ENCODE measurements at regions not wholly inside any gene's neighbourhood (a gene's known extent, or its start where the extent isn't known, plus 50 kb on each side); places are given as distances from the start of the nearest gene placed in this dataset.

DNA sequence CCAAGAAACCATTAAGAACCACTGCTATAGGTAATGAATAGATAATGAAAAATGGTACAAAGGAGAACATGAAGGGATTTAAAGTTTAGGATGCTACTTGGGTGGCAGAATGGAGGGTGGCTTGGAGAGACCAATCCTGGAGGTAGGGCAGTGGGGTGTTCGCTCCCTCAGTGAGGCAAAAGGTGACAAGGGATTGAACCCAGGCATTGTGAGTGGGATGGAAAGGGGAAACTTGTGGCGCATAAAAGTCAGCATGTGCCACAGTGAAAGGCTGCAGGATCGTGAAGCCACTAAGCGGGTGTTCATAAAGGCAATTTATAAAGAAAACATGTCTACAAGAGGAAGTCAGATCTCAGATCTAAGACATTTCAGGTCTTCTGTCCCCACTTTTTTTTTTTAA, 76.7 kb upstream of the SLC38A2 start:
- no peak overlapping the region for H3K27ac Mint-ChIP-seq
- ATAC-seq = no peak
- H3K27me3 Mint-ChIP-seq (ENCODE audit: low read depth) = no peaks in the 10 kb centered on the region
- peaks cover 9% of the 10 kb centered on the region; the same call in 1 of the 2 replicates for H3K36me3 Mint-ChIP-seq
- H3K4me1 Mint-ChIP-seq = peaks cover 26% of the 10 kb centered on the region
- H3K9me3 Mint-ChIP-seq = peaks cover 10% of the 10 kb centered on the region
- no peak overlapping the region for H3K4me3 Mint-ChIP-seq
- CTCF ChIA-PET = no interaction called here
- TF ChIP-seq, protein P1, sequence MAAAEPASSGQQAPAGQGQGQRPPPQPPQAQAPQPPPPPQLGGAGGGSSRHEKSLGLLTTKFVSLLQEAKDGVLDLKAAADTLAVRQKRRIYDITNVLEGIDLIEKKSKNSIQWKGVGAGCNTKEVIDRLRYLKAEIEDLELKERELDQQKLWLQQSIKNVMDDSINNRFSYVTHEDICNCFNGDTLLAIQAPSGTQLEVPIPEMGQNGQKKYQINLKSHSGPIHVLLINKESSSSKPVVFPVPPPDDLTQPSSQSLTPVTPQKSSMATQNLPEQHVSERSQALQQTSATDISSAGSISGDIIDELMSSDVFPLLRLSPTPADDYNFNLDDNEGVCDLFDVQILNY (CRISPR knock-in tag; IDR thresholded peaks at IDR 0.05) = no peak
- TF ChIP-seq, protein P2, sequence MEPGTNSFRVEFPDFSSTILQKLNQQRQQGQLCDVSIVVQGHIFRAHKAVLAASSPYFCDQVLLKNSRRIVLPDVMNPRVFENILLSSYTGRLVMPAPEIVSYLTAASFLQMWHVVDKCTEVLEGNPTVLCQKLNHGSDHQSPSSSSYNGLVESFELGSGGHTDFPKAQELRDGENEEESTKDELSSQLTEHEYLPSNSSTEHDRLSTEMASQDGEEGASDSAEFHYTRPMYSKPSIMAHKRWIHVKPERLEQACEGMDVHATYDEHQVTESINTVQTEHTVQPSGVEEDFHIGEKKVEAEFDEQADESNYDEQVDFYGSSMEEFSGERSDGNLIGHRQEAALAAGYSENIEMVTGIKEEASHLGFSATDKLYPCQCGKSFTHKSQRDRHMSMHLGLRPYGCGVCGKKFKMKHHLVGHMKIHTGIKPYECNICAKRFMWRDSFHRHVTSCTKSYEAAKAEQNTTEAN (CRISPR knock-in tag; IDR thresholded peaks at IDR 0.05) = no peak
- no peak for TF ChIP-seq NR1H2 (CRISPR knock-in tag; IDR thresholded peaks at IDR 0.05)
- TF ChIP-seq, protein P3, sequence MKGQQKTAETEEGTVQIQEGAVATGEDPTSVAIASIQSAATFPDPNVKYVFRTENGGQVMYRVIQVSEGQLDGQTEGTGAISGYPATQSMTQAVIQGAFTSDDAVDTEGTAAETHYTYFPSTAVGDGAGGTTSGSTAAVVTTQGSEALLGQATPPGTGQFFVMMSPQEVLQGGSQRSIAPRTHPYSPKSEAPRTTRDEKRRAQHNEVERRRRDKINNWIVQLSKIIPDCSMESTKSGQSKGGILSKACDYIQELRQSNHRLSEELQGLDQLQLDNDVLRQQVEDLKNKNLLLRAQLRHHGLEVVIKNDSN (CRISPR knock-in tag; IDR thresholded peaks at IDR 0.05) = no peak
- TF ChIP-seq, protein P4, sequence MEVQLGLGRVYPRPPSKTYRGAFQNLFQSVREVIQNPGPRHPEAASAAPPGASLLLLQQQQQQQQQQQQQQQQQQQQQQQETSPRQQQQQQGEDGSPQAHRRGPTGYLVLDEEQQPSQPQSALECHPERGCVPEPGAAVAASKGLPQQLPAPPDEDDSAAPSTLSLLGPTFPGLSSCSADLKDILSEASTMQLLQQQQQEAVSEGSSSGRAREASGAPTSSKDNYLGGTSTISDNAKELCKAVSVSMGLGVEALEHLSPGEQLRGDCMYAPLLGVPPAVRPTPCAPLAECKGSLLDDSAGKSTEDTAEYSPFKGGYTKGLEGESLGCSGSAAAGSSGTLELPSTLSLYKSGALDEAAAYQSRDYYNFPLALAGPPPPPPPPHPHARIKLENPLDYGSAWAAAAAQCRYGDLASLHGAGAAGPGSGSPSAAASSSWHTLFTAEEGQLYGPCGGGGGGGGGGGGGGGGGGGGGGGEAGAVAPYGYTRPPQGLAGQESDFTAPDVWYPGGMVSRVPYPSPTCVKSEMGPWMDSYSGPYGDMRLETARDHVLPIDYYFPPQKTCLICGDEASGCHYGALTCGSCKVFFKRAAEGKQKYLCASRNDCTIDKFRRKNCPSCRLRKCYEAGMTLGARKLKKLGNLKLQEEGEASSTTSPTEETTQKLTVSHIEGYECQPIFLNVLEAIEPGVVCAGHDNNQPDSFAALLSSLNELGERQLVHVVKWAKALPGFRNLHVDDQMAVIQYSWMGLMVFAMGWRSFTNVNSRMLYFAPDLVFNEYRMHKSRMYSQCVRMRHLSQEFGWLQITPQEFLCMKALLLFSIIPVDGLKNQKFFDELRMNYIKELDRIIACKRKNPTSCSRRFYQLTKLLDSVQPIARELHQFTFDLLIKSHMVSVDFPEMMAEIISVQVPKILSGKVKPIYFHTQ (CRISPR knock-in tag; IDR thresholded peaks at IDR 0.05) = no peak
- TF ChIP-seq, protein P5, sequence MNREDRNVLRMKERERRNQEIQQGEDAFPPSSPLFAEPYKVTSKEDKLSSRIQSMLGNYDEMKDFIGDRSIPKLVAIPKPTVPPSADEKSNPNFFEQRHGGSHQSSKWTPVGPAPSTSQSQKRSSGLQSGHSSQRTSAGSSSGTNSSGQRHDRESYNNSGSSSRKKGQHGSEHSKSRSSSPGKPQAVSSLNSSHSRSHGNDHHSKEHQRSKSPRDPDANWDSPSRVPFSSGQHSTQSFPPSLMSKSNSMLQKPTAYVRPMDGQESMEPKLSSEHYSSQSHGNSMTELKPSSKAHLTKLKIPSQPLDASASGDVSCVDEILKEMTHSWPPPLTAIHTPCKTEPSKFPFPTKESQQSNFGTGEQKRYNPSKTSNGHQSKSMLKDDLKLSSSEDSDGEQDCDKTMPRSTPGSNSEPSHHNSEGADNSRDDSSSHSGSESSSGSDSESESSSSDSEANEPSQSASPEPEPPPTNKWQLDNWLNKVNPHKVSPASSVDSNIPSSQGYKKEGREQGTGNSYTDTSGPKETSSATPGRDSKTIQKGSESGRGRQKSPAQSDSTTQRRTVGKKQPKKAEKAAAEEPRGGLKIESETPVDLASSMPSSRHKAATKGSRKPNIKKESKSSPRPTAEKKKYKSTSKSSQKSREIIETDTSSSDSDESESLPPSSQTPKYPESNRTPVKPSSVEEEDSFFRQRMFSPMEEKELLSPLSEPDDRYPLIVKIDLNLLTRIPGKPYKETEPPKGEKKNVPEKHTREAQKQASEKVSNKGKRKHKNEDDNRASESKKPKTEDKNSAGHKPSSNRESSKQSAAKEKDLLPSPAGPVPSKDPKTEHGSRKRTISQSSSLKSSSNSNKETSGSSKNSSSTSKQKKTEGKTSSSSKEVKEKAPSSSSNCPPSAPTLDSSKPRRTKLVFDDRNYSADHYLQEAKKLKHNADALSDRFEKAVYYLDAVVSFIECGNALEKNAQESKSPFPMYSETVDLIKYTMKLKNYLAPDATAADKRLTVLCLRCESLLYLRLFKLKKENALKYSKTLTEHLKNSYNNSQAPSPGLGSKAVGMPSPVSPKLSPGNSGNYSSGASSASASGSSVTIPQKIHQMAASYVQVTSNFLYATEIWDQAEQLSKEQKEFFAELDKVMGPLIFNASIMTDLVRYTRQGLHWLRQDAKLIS (CRISPR knock-in tag; IDR thresholded peaks at IDR 0.05; ENCODE audit: borderline replicate concordance) = no peak
- no peak for TF ChIP-seq JUN (CRISPR knock-in tag; IDR thresholded peaks at IDR 0.05)
- no peak for TF ChIP-seq ZNF263 (CRISPR knock-in tag; IDR thresholded peaks at IDR 0.05; ENCODE audit: low read depth)
- TF ChIP-seq, protein P6, sequence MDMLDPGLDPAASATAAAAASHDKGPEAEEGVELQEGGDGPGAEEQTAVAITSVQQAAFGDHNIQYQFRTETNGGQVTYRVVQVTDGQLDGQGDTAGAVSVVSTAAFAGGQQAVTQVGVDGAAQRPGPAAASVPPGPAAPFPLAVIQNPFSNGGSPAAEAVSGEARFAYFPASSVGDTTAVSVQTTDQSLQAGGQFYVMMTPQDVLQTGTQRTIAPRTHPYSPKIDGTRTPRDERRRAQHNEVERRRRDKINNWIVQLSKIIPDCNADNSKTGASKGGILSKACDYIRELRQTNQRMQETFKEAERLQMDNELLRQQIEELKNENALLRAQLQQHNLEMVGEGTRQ (CRISPR knock-in tag; IDR thresholded peaks at IDR 0.05) = no peak
- no peak for TF ChIP-seq ETV6 (CRISPR knock-in tag; IDR thresholded peaks at IDR 0.05)
- DNase-seq (ENCODE audit: low spot score) = no peak
- POLR2A ChIA-PET = no interaction called here

DNA sequence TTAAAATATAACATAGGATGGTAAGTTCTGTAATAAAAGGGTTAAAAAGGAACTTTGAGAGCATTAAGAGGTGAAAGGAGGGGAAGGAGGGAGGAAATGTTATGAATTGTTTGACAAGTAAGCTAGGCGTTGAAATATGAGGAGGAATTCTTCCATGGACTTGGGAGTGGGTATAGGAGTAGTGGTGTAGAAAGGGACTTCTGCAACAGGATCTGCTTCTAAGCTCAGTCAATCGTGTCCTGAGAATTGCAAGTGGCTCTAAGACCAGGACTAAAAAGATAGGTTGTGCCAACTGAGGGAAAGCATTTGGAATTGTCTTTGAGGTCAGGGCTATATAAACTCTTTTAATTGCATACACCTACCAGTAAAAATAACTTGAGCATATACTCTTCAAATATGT, 74.1 kb upstream of the SLC38A2 start:
- no peak for ATAC-seq
- Mint-ChIP-seq H3K4me3 (no peak overlapping the region), H3K4me1 (peaks cover 34% of the 10 kb centered on the region), H3K27ac (no peak overlapping the region), H3K36me3 (peaks cover 9% of the 10 kb centered on the region; the same call in 1 of the 2 replicates), H3K27me3 (ENCODE audit: low read depth) (no peaks in the 10 kb centered on the region), H3K9me3 (peaks cover 10% of the 10 kb centered on the region)
- TF ChIP-seq, protein P7, sequence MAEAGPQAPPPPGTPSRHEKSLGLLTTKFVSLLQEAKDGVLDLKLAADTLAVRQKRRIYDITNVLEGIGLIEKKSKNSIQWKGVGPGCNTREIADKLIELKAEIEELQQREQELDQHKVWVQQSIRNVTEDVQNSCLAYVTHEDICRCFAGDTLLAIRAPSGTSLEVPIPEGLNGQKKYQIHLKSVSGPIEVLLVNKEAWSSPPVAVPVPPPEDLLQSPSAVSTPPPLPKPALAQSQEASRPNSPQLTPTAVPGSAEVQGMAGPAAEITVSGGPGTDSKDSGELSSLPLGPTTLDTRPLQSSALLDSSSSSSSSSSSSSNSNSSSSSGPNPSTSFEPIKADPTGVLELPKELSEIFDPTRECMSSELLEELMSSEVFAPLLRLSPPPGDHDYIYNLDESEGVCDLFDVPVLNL (CRISPR knock-in tag; IDR thresholded peaks at IDR 0.05; ENCODE audit: borderline replicate concordance, low read depth) = no peak
- TF ChIP-seq NR3C1 (CRISPR knock-in tag; conservative IDR thresholded peaks at IDR 0.05; ENCODE audit: low read depth) = no peak
- DNase-seq (ENCODE audit: low spot score) = no peak
- CTCF ChIA-PET = no interaction called here
- POLR2A ChIA-PET = no interaction called here

All from WTC11 (cell line).